Neural progenitor cell (in vitro differentiated cells): ENCODE measurements at regions not wholly inside any gene's neighbourhood (a gene's known extent, or its start where the extent isn't known, plus 50 kb on each side); places are given as distances from the start of the nearest gene placed in this dataset.

Source experiments
- DNase-seq: peaks from one replicate; pipeline ENCODE4 v3.0.0-alpha.2; 2016; ENCODE audit warnings: low spot score
- H2AFZ ChIP-seq: fragments of 200-600 bp; sonication (generic); replicated peaks from 2 replicates; pipeline ENCODE4 v1.6.1; 2016; ENCODE audit warnings: antibody characterized with exemption
- H3F3A ChIP-seq: fragments of 200-600 bp; sonication (generic); 2 replicates; pipeline ENCODE4 v1.6.1; 2016; ENCODE audit warnings: antibody characterized with exemption, low read depth
- H3K27ac ChIP-seq: fragments of 200-600 bp; sonication (generic); 2 replicates; pipeline ENCODE4 v1.5.1; 2016; ENCODE audit warnings: mild to moderate bottlenecking
- H3K27me3 ChIP-seq: fragments of 200-600 bp; sonication (generic); 2 replicates; pipeline ENCODE4 v1.6.1; 2016; ENCODE audit warnings: mild to moderate bottlenecking, moderate library complexity
- H3K36me3 ChIP-seq: fragments of 200-600 bp; sonication (generic); 2 replicates; pipeline ENCODE4 v1.5.1; 2016
- H3K4me1 ChIP-seq: fragments of 200-600 bp; sonication (generic); 2 replicates; pipeline ENCODE4 v1.6.1; 2016; ENCODE audit warnings: mixed run types
- H3K4me2 ChIP-seq: fragments of 200-600 bp; sonication (generic); 2 replicates; pipeline ENCODE4 v1.6.1; 2016
- H3K4me3 ChIP-seq: fragments of 200-600 bp; sonication (generic); 2 replicates; pipeline ENCODE4 v1.5.1; 2016
- H3K79me2 ChIP-seq: fragments of 200-600 bp; sonication (generic); 2 replicates; pipeline ENCODE4 v1.6.1; 2016; ENCODE audit warnings: low read depth
- H3K9ac ChIP-seq: fragments of 200-600 bp; sonication (generic); 2 replicates; pipeline ENCODE4 v1.6.1; 2016
- H3K9me3 ChIP-seq: fragments of 200-600 bp; sonication (generic); 2 replicates; pipeline ENCODE4 v1.5.1; 2016; ENCODE audit warnings: low read depth
- H4K20me1 ChIP-seq: fragments of 200-600 bp; sonication (generic); 2 replicates; pipeline ENCODE4 v1.6.1; 2016; ENCODE audit warnings: low read depth
- H3K27ac Mint-ChIP-seq: 3 replicates; pipeline ENCODE4 v1.8.0; 2021; ENCODE audit warnings: mixed read lengths
- H3K27me3 Mint-ChIP-seq: 2 replicates; pipeline ENCODE4 v1.8.0; 2022; ENCODE audit warnings: low read depth, mild to moderate bottlenecking, inconsistent platforms, moderate library complexity, mixed read lengths; ENCODE audit not compliant: insufficient read depth
- H3K36me3 Mint-ChIP-seq: 3 replicates; pipeline ENCODE4 v1.8.0; 2021; ENCODE audit warnings: mixed read lengths
- H3K4me1 Mint-ChIP-seq: 3 replicates; pipeline ENCODE4 v1.8.0; 2021; ENCODE audit warnings: mixed read lengths
- H3K4me3 Mint-ChIP-seq: 3 replicates; pipeline ENCODE4 v1.8.0; 2021; ENCODE audit warnings: mild to moderate bottlenecking, moderate library complexity, mixed read lengths
- H3K9me3 Mint-ChIP-seq: 3 replicates; pipeline ENCODE4 v1.8.0; 2020; ENCODE audit warnings: mixed read lengths
- EZH2 ChIP-seq: fragments of 200-600 bp; sonication (generic); IDR thresholded peaks from 2 replicates; pipeline ENCODE4 v1.6.1; 2017; ENCODE audit warnings: antibody characterized with exemption, mild to moderate bottlenecking, moderate library complexity
- EZH2phosphoT487 ChIP-seq: fragments of 200-600 bp; sonication (generic); IDR thresholded peaks from 2 replicates; pipeline ENCODE4 v1.6.1; 2017; ENCODE audit warnings: antibody characterized with exemption
- TF ChIP-seq, protein P1 (sequence below): fragments of 200-600 bp; sonication (generic); IDR thresholded peaks from 2 replicates; pipeline ENCODE4 v1.5.1; 2017; ENCODE audit warnings: antibody characterized with exemption, mild to moderate bottlenecking

DNA sequence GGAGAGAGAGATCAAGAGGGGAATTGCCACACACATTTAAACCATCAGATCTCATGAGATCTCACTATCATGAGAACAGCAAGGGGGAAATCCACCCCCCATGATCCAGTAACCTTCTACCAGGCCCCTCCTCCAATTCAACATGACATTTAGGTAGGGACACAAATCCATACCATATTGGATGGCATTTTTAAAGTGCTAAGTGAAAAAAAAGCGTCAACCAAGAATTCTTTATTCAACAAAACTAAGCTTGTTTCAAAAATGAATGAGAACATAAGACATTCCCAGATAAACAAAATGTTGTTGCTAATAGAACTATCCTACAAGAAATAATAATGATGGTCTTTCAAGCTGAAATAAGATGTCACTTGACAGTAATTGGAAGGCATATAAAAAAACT is 626.2 kb upstream of the LRRTM1 start:
- no peak for DNase-seq
- Histone ChIP-seq H3K9me3 (no peaks in the 10 kb centered on the region), H3K4me1 (no peaks in the 10 kb centered on the region), H3K27me3 (no peaks in the 10 kb centered on the region), H3K27ac (no peak overlapping the region), H3K4me3 (no peak overlapping the region), H3F3A (peaks cover 16% of the 10 kb centered on the region), H3K4me2 (no peak overlapping the region), H2AFZ (no peak overlapping the region), H3K79me2 (no peaks in the 10 kb centered on the region), H3K36me3 (no peaks in the 10 kb centered on the region), H4K20me1 (no peaks in the 10 kb centered on the region), H3K9ac (no peak overlapping the region)
- Mint-ChIP-seq H3K9me3 (peaks cover 14% of the 10 kb centered on the region), H3K4me1 (no peaks in the 10 kb centered on the region), H3K27me3 (no peaks in the 10 kb centered on the region), H3K27ac (no peak overlapping the region), H3K4me3 (no peak overlapping the region), H3K36me3 (no peaks in the 10 kb centered on the region)
- TF ChIP-seq EZH2phosphoT487 (no peak), EZH2 (no peak)
- TF ChIP-seq, protein P1, sequence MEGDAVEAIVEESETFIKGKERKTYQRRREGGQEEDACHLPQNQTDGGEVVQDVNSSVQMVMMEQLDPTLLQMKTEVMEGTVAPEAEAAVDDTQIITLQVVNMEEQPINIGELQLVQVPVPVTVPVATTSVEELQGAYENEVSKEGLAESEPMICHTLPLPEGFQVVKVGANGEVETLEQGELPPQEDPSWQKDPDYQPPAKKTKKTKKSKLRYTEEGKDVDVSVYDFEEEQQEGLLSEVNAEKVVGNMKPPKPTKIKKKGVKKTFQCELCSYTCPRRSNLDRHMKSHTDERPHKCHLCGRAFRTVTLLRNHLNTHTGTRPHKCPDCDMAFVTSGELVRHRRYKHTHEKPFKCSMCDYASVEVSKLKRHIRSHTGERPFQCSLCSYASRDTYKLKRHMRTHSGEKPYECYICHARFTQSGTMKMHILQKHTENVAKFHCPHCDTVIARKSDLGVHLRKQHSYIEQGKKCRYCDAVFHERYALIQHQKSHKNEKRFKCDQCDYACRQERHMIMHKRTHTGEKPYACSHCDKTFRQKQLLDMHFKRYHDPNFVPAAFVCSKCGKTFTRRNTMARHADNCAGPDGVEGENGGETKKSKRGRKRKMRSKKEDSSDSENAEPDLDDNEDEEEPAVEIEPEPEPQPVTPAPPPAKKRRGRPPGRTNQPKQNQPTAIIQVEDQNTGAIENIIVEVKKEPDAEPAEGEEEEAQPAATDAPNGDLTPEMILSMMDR, result no peak

DNA sequence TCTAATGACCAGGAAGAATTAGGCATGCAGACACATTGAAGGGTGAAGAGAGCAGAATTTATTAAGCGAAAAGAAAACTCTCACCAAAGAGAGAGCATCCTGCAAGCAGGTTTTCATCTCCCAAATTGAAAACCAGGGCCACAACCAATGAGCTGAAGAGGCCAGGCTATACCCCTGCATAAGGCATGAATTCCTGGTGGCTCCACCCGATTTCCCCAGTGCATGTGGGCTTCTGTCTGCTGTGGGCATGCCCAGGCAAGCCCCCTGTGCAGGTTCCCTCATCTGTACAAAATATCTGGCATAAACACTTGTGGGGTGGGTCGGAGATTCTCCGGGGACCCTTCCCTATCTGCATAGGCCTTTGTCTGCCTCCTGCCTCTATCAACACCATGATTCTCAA is 621.6 kb upstream of the LRRTM1 start:
- Histone ChIP-seq H3K4me3 (no peak overlapping the region), H3K27me3 (no peaks in the 10 kb centered on the region), H2AFZ (peak overlapping the region; percentile 89), H3K36me3 (no peaks in the 10 kb centered on the region), H3K27ac (no peak overlapping the region), H3F3A (peaks cover 3% of the 10 kb centered on the region), H3K9ac (no peak overlapping the region), H4K20me1 (no peaks in the 10 kb centered on the region), H3K79me2 (no peaks in the 10 kb centered on the region), H3K4me1 (no peaks in the 10 kb centered on the region), H3K4me2 (no peak overlapping the region), H3K9me3 (no peaks in the 10 kb centered on the region)
- H3K36me3 Mint-ChIP-seq, result no peaks in the 10 kb centered on the region
- no peak for DNase-seq
- H3K9me3 Mint-ChIP-seq, result peaks cover 14% of the 10 kb centered on the region
- H3K27me3 Mint-ChIP-seq, result no peaks in the 10 kb centered on the region
- H3K27ac Mint-ChIP-seq, result no peak overlapping the region
- TF ChIP-seq, protein P1, result no peak
- no peak overlapping the region for H3K4me3 Mint-ChIP-seq
- no peaks in the 10 kb centered on the region for H3K4me1 Mint-ChIP-seq

DNA sequence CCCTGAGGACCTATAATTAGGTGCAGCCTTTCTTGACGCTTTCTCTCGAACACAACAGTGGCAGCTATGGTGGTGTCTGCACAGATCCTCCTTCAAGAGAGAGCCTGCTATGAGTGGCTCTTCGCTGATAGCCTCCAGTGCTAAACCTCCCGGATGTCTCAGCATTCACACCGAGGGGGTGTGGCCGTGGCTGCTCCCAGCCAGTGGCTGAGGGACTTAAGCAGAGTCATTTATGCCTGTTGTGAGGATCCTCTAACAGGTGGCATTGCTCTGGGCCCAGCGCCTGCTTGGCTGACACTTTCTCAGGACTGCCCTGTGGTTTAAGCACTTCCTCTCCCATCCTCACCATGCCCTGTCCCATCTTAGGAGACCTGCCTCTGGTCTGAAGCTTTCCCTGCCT is 592.0 kb upstream of the LRRTM1 start:
- H3K27me3 Mint-ChIP-seq, result no peaks in the 10 kb centered on the region
- Histone ChIP-seq H3K4me3 (no peak overlapping the region), H3K36me3 (no peaks in the 10 kb centered on the region), H3K9ac (no peak overlapping the region), H3K79me2 (no peaks in the 10 kb centered on the region), H3K4me1 (no peaks in the 10 kb centered on the region), H3K27ac (no peak overlapping the region), H3K4me2 (no peak overlapping the region), H2AFZ (no peak overlapping the region), H3K27me3 (no peaks in the 10 kb centered on the region), H3K9me3 (no peaks in the 10 kb centered on the region), H4K20me1 (no peaks in the 10 kb centered on the region), H3F3A (no peaks in the 10 kb centered on the region)
- H3K27ac Mint-ChIP-seq, result no peak overlapping the region
- H3K4me1 Mint-ChIP-seq, result peaks cover 2% of the 10 kb centered on the region
- no peak for TF ChIP-seq EZH2phosphoT487
- no peaks in the 10 kb centered on the region for H3K36me3 Mint-ChIP-seq
- DNase-seq, result peak; percentile 26
- H3K9me3 Mint-ChIP-seq, result no peaks in the 10 kb centered on the region
- H3K4me3 Mint-ChIP-seq, result no peak overlapping the region

DNA sequence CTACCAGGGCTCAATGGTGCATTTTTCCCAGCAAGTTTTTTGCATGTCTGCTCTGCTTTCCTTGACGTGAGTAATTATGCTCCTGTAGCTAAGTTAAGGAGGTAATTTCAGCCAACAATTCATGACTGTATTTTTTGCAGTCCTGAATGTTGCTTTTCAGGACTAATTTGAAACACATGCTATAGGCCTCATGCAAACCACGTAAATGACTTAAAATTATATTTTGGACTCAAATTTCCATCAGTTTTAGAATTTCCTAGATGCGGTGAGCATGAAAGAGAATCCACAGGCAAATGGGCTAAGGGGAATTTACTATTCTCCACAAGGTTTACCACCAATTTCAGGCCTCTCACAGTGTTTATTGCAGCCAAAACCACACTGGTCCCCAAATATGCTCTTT is 589.9 kb upstream of the LRRTM1 start:
- Mint-ChIP-seq H3K27ac (no peak overlapping the region), H3K4me3 (no peak overlapping the region), H3K27me3 (no peaks in the 10 kb centered on the region), H3K4me1 (peaks cover 2% of the 10 kb centered on the region), H3K36me3 (no peaks in the 10 kb centered on the region), H3K9me3 (no peaks in the 10 kb centered on the region)
- no peak overlapping the region for H3K4me3 ChIP-seq
- no peaks in the 10 kb centered on the region for H3K79me2 ChIP-seq
- H4K20me1 ChIP-seq, result no peaks in the 10 kb centered on the region
- no peaks in the 10 kb centered on the region for H3K27me3 ChIP-seq
- no peaks in the 10 kb centered on the region for H3K4me1 ChIP-seq
- no peak overlapping the region for H2AFZ ChIP-seq
- no peaks in the 10 kb centered on the region for H3F3A ChIP-seq
- H3K27ac ChIP-seq, result no peak overlapping the region
- TF ChIP-seq EZH2phosphoT487, result no peak
- TF ChIP-seq EZH2, result no peak
- TF ChIP-seq, protein P1, result no peak
- no peak for DNase-seq
- H3K9ac ChIP-seq, result no peak overlapping the region
- H3K9me3 ChIP-seq, result no peaks in the 10 kb centered on the region
- no peaks in the 10 kb centered on the region for H3K36me3 ChIP-seq
- H3K4me2 ChIP-seq, result no peak overlapping the region
